Fibroblast of the aortic adventitia (primary cell): ENCODE measurements at regions not wholly inside any gene's neighbourhood (a gene's known extent, or its start where the extent isn't known, plus 50 kb on each side); places are given as distances from the start of the nearest gene placed in this dataset.
"Not testable (repeated sequence)": the region's sequence is repeated elsewhere in the genome, so short reads cannot be mapped to it uniquely, and the experiment has no call there.

Experiments
- DNase-seq: peaks from one replicate; pipeline ENCODE4 v3.0.0-alpha.2; 2010; ENCODE audit warnings: low read depth
- H3K4me3 ChIP-seq: 2 replicates; pipeline ENCODE4 v1.5.1; 2011; ENCODE audit warnings: low read depth, mild to moderate bottlenecking, control low read depth, low read length, moderate library complexity
- TF ChIP-seq, protein P1 (sequence below): IDR thresholded peaks from 2 replicates; pipeline ENCODE4 v1.5.1; 2011; ENCODE audit warnings: mild to moderate bottlenecking, low read length, control low read depth, inconsistent platforms; ENCODE audit not compliant: insufficient read depth

DNA sequence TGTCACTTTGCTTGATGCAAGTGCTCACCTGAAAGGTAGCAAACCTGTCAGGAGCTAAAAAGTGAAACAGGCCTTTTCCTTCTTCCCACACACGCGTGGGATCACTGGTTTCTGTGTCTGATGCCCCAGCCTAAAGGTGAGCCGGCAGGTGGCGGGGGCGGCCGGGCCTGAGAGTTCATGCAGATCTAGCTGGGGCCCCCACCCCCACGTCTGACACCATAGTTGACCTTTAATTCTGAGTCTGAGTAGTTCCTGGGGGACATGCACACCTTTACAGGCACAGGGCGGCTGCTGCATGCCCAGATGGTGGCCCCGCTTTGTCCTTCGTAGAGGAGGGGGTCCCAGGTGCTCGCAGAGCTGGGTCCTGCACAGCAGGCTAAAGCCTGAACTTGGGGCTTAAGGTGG, 345.3 kb downstream of the TEX29 start:
- TF ChIP-seq, protein P1, sequence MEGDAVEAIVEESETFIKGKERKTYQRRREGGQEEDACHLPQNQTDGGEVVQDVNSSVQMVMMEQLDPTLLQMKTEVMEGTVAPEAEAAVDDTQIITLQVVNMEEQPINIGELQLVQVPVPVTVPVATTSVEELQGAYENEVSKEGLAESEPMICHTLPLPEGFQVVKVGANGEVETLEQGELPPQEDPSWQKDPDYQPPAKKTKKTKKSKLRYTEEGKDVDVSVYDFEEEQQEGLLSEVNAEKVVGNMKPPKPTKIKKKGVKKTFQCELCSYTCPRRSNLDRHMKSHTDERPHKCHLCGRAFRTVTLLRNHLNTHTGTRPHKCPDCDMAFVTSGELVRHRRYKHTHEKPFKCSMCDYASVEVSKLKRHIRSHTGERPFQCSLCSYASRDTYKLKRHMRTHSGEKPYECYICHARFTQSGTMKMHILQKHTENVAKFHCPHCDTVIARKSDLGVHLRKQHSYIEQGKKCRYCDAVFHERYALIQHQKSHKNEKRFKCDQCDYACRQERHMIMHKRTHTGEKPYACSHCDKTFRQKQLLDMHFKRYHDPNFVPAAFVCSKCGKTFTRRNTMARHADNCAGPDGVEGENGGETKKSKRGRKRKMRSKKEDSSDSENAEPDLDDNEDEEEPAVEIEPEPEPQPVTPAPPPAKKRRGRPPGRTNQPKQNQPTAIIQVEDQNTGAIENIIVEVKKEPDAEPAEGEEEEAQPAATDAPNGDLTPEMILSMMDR = no peak
- H3K4me3 ChIP-seq = no peak overlapping the region

DNA sequence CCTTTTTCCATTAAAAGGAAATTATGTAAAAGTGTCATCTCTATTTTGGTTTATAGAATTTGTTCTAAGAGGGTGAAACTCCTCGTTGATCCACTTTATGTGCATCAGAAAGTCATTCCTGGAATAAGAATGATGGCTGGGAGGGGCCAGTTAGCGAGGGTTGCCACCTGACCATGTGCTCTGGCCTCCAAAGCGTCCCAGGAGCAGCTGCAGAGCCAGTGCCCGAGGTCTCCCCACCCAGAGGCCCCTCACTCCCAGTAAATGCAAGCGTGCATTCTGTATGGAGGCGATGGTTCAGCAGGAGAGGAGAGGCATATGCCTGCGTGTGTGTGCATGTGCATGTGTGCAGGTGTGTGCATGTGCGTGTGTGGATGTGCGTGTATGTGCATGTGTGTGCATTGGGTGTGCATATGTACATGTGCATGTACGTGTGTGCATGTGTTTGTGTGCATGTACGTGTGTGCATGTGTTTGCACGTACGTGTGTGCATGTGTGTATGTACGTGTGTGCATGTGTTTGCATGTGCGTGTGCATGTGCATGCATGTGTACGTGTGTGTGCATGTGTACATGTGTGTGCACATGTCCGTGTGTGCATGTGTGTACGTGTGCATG, 345.8 kb downstream of the TEX29 start:
- no peak overlapping the region for H3K4me3 ChIP-seq
- no peak for DNase-seq
- TF ChIP-seq, protein P1 = no peak

More for the DNA sequence above, 345.3 kb downstream of the TEX29 start:
- DNase-seq = no peak

DNA sequence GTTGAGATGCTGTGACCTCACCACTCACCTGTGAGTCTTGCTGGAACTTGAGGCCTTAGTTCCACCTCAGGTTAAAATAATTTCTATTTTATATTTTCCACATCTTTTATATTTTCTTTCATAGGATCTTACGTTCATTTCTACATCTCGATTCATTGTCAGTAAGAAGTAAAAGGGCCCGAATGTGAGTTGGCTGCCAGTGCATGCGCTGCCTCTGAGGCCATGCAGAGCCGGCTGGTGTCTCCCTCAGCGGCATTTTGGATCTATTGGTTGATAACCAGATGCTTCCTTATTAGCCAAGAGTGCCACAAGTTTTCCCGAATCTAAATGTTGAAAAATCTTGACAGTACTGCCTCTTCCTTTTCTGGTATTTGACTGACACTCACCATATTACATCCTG, 347.3 kb downstream of the TEX29 start:
- no peak for DNase-seq
- TF ChIP-seq, protein P1 = no peak
- H3K4me3 ChIP-seq = no peak overlapping the region

DNA sequence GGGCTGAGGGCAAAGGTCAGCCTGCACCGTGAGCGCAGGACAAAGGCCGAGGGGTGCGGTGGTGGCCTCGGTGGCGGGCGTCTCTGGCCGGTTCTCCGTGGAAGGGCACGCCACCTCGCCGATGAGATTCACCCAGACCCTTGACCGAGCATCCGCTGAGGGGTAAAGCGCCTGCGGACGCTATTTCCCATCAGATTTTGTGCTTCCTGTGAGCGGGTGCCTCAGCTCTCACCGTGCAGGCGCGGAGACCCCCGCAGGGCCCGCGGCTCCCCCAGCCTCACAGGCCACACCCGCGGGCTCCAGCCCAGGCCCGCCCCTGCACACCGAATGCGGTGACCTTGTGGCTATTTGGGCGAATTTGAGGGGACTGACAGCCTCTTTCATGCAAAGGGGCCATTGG, 348.0 kb downstream of the TEX29 start:
- H3K4me3 ChIP-seq = no peak overlapping the region
- TF ChIP-seq, protein P1 = no peak
- no peak for DNase-seq

DNA sequence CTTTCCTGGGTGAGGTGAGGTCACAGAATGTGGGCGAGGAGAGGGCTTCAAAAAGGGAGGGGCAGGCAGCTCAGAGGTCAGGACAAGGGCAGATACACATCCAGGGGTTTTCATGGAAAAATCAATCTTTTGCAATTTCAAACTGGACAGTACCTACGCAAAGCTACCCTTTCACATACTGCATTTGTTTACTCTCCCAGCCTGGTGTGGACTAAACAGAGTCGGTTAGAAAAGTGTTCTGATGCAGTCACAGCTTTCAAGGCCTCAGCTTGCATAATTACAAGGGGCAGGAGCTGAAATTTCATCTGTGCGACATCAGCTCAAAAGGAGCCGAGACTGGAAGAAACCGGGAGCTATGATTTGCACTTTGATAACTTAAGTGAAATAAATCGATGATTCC, 351.8 kb downstream of the TEX29 start:
- H3K4me3 ChIP-seq, DNase-seq: not testable (repeated sequence)

- H3K4me3 ChIP-seq, DNase-seq: not testable (repeated sequence)
Measured at GRCh38 chr13:111678120-111678882, 357.9 kb downstream of the TEX29 start.

- not testable (repeated sequence) for DNase-seq, H3K4me3 ChIP-seq
Measured at GRCh38 chr13:111679645-111680044, 359.2 kb downstream of the TEX29 start.

DNA sequence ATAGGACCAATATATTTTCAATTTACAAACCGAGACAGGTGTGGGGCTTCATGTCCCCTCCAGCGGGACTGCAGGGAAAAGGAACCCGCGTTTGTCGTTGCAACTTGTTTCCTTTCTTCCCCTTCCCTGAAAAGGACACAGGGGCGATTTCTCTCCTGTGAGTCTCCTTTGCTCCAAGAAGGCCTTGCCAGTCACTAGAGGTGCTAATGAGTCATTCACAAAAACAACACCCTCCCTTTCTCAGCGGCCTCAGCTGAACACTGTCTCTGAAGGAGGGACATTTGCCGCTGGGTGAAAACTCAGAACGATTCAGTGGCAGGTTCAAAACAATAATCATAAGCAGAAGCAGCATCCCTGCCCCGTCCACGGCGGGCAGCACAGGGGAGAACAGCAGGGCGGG, 359.7 kb downstream of the TEX29 start:
- DNase-seq, H3K4me3 ChIP-seq: not testable (repeated sequence)

DNA sequence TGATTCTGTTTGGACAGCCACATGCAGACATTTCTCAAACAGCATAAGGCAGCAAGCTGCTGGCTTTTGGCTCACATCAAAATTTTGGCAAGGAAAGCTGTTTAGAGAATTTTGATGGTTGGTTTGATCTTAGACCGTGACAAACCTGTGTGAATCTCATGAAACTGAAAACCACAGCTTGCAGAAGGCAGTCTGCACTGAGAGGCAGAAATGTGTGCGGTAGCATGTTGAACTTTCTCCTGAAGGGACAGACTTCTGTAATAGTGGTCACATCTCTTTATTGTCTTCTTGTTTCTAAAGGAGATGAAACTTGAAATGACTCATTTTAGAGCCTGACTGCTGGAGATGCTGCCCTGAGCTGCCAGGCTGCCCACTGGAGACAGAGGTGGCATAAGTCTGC, 371.6 kb downstream of the TEX29 start:
- H3K4me3 ChIP-seq = not testable (repeated sequence)

GRCh38 chr13:111696121-111696520, 370.8 kb upstream of the SOX1 start:
- not testable (repeated sequence) for H3K4me3 ChIP-seq, DNase-seq

More for the DNA sequence above, 371.6 kb downstream of the TEX29 start:
- DNase-seq = not testable (repeated sequence)

- H3K4me3 ChIP-seq, DNase-seq: not testable (repeated sequence)
Measured at GRCh38 chr13:111702059-111702458, 364.9 kb upstream of the SOX1 start.
